Neural cell (in vitro differentiated cells): ENCODE measurements at regions not wholly inside any gene's neighbourhood (a gene's known extent, or its start where the extent isn't known, plus 50 kb on each side); places are given as distances from the start of the nearest gene placed in this dataset.

Experiments used
- H2AFZ ChIP-seq: fragments of 200-600, 300-800 bp; sonication (generic), shearing (Covaris generic); 2 replicates; pipeline ENCODE4 v1.6.0; 2014; ENCODE audit warnings: low read depth, mild to moderate bottlenecking, antibody characterized with exemption, low read length, moderate library complexity
- H3F3A ChIP-seq: fragments of 200-600 bp; shearing (Covaris generic); 2 replicates; pipeline ENCODE4 v1.6.1; 2016; ENCODE audit warnings: mild to moderate bottlenecking, moderate library complexity, mixed read lengths, antibody characterized with exemption, low read length; ENCODE audit not compliant: insufficient read depth, poor library complexity, severe bottlenecking
- H3K27ac ChIP-seq: fragments of 200-600, 300-800 bp; sonication (generic), shearing (Covaris generic); 2 replicates; pipeline ENCODE4 v1.5.1; 2014; ENCODE audit warnings: mild to moderate bottlenecking, low read length, moderate library complexity
- H3K27me3 ChIP-seq: fragments of 300-800, 200-600 bp; sonication (generic), shearing (Covaris generic); 2 replicates; pipeline ENCODE4 v1.6.0; 2014; ENCODE audit warnings: mild to moderate bottlenecking, low read depth, low read length, moderate library complexity; ENCODE audit not compliant: insufficient read depth
- H3K36me3 ChIP-seq: fragments of 300-800, 200-600 bp; sonication (generic), shearing (Covaris generic); 2 replicates; pipeline ENCODE4 v1.5.1; 2014; ENCODE audit warnings: mild to moderate bottlenecking, antibody characterized with exemption, low read length, moderate library complexity; ENCODE audit not compliant: insufficient read depth
- H3K4me2 ChIP-seq: fragments of 300-800, 200-600 bp; sonication (generic), shearing (Covaris generic); 2 replicates; pipeline ENCODE4 v1.6.0; 2014; ENCODE audit warnings: mild to moderate bottlenecking, low read length
- H3K4me3 ChIP-seq: fragments of 300-800, 200-600 bp; sonication (generic), shearing (Covaris generic); 2 replicates; pipeline ENCODE4 v1.5.1; 2014; ENCODE audit warnings: mild to moderate bottlenecking, low read length, moderate library complexity
- H3K79me2 ChIP-seq: fragments of 200-600 bp; shearing (Covaris generic); replicated peaks from 2 replicates; pipeline ENCODE4 v1.6.0; 2014; ENCODE audit warnings: mild to moderate bottlenecking, low read length, moderate library complexity; ENCODE audit not compliant: insufficient read depth
- H3K9ac ChIP-seq: fragments of 300-800, 200-600 bp; sonication (generic), shearing (Covaris generic); 2 replicates; pipeline ENCODE4 v1.6.1; 2016; ENCODE audit warnings: mild to moderate bottlenecking, low read length, mixed read lengths
- H3K9me2 ChIP-seq: fragments of 200-600 bp; shearing (Covaris generic); 2 replicates; pipeline ENCODE4 v1.6.1; 2016; ENCODE audit warnings: mild to moderate bottlenecking, low read length, mixed read lengths; ENCODE audit not compliant: insufficient read depth
- H3K9me3 ChIP-seq: fragments of 200-600, 300-800 bp; sonication (generic), shearing (Covaris generic); 2 replicates; pipeline ENCODE4 v1.6.1; 2016; ENCODE audit warnings: mild to moderate bottlenecking, mixed run types, low read length, moderate library complexity, mixed read lengths
- H4K20me1 ChIP-seq: fragments of 200-600 bp; shearing (Covaris generic); 2 replicates; pipeline ENCODE4 v1.6.1; 2016; ENCODE audit warnings: mild to moderate bottlenecking, mixed run types; ENCODE audit not compliant: insufficient read depth
- EP300 ChIP-seq: fragments of 450-650 bp; conservative IDR thresholded peaks from 2 replicates; pipeline ENCODE4 v1.6.1; 2014; ENCODE audit warnings: antibody characterized with exemption, mild to moderate bottlenecking, moderate library complexity; ENCODE audit not compliant: poor library complexity, severe bottlenecking
- EZH2 ChIP-seq: fragments of 200-600, 300-800 bp; shearing (Covaris generic), sonication (generic); IDR thresholded peaks from 2 replicates; pipeline ENCODE4 v1.6.1; 2014; ENCODE audit warnings: antibody characterized with exemption, low read length, borderline replicate concordance, mild to moderate bottlenecking; ENCODE audit not compliant: insufficient read depth, poor library complexity, severe bottlenecking
- MXI1 ChIP-seq: fragments of 450-650 bp; conservative IDR thresholded peaks from 2 replicates; pipeline ENCODE4 v1.6.1; 2014; ENCODE audit warnings: antibody characterized with exemption, mild to moderate bottlenecking; ENCODE audit not compliant: poor library complexity, severe bottlenecking
- POLR2AphosphoS5 ChIP-seq: IDR thresholded peaks from 2 replicates; pipeline ENCODE4 v1.6.1; 2012
- RAD21 ChIP-seq: fragments of 450-650 bp; conservative IDR thresholded peaks from 2 replicates; pipeline ENCODE4 v1.6.1; 2014; ENCODE audit warnings: antibody characterized with exemption, mild to moderate bottlenecking, moderate library complexity
- SMC3 ChIP-seq: fragments of 450-650 bp; conservative IDR thresholded peaks from 2 replicates; pipeline ENCODE4 v1.6.1; 2014; ENCODE audit warnings: antibody characterized with exemption, mild to moderate bottlenecking, moderate library complexity; ENCODE audit not compliant: poor library complexity
- TAF1 ChIP-seq: IDR thresholded peaks from 2 replicates; pipeline ENCODE4 v1.6.1; 2012; ENCODE audit warnings: low read depth
- TF ChIP-seq, protein P1 (sequence below): fragments of 450-650 bp; IDR thresholded peaks from 2 replicates; pipeline ENCODE4 v1.5.1; 2014; ENCODE audit warnings: antibody characterized with exemption, mild to moderate bottlenecking, moderate library complexity; ENCODE audit not compliant: poor library complexity, severe bottlenecking
- TF ChIP-seq, protein P2 (sequence below): IDR thresholded peaks from 2 replicates; pipeline ENCODE4 v1.6.1; 2012; ENCODE audit warnings: borderline replicate concordance

DNA sequence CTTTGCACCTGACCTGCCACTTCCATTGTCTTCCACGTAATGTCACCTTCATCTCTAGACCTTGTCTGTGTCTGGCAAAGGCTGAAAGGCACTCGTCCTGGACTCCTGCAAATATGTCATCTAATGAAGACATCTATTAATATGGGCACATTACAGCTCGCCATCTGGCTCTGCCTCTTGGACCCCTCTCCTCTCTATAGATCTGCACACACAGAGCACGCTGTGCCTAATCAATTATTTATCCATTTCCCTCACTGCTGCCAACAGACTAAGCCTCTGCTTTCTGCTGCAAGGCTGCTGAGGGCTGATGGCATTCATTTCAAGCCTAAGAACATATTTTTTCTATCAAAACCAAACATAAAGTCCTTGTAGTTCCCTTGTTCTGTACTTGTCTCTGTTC, 573.0 kb downstream of the TUSC7 start:
- Histone ChIP-seq H3K27me3 (no peaks in the 10 kb centered on the region), H3K4me3 (no peak overlapping the region), H3F3A (no peaks in the 10 kb centered on the region), H3K27ac (peak overlapping the region; percentile 4), H4K20me1 (no peaks in the 10 kb centered on the region), H3K9ac (no peak overlapping the region), H3K9me3 (no peaks in the 10 kb centered on the region), H3K36me3 (no peaks in the 10 kb centered on the region), H3K9me2 (no peaks in the 10 kb centered on the region), H3K4me2 (no peak overlapping the region), H2AFZ (no peak overlapping the region), H3K79me2 (no peaks in the 10 kb centered on the region)
- TF ChIP-seq, protein P1, sequence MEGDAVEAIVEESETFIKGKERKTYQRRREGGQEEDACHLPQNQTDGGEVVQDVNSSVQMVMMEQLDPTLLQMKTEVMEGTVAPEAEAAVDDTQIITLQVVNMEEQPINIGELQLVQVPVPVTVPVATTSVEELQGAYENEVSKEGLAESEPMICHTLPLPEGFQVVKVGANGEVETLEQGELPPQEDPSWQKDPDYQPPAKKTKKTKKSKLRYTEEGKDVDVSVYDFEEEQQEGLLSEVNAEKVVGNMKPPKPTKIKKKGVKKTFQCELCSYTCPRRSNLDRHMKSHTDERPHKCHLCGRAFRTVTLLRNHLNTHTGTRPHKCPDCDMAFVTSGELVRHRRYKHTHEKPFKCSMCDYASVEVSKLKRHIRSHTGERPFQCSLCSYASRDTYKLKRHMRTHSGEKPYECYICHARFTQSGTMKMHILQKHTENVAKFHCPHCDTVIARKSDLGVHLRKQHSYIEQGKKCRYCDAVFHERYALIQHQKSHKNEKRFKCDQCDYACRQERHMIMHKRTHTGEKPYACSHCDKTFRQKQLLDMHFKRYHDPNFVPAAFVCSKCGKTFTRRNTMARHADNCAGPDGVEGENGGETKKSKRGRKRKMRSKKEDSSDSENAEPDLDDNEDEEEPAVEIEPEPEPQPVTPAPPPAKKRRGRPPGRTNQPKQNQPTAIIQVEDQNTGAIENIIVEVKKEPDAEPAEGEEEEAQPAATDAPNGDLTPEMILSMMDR, result no peak
- no peak for TF ChIP-seq TAF1
- no peak for TF ChIP-seq SMC3
- TF ChIP-seq EP300, result peak; percentile 14

DNA sequence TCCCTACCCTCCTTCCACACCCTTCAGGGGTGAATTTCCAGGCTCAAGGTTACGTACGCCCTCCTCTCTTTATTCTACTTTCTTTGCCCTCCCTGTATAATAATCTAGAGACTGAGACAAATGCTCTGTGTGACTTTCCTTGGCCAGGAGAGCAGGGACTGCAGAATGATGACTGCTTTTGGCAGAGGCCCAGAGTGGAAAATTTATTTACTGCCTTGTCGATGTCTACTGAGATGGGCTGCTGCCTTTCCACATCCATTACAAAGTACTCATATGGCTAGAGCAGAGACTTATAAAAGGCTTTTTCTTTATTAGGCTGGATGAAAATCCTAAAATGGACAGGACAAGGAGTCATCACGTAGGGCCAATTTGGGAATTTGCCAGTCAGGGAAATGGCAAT, 576.2 kb downstream of the TUSC7 start:
- Histone ChIP-seq H3K4me3 (no peak overlapping the region), H3K36me3 (no peaks in the 10 kb centered on the region), H4K20me1 (no peaks in the 10 kb centered on the region), H2AFZ (no peak overlapping the region), H3K9ac (no peak overlapping the region), H3K9me2 (no peaks in the 10 kb centered on the region), H3K9me3 (no peaks in the 10 kb centered on the region), H3F3A (no peaks in the 10 kb centered on the region), H3K4me2 (no peak overlapping the region), H3K79me2 (no peaks in the 10 kb centered on the region), H3K27me3 (no peaks in the 10 kb centered on the region), H3K27ac (no peak overlapping the region)
- no peak for TF ChIP-seq EZH2
- no peak for TF ChIP-seq RAD21
- TF ChIP-seq POLR2AphosphoS5, result no peak
- TF ChIP-seq, protein P2, sequence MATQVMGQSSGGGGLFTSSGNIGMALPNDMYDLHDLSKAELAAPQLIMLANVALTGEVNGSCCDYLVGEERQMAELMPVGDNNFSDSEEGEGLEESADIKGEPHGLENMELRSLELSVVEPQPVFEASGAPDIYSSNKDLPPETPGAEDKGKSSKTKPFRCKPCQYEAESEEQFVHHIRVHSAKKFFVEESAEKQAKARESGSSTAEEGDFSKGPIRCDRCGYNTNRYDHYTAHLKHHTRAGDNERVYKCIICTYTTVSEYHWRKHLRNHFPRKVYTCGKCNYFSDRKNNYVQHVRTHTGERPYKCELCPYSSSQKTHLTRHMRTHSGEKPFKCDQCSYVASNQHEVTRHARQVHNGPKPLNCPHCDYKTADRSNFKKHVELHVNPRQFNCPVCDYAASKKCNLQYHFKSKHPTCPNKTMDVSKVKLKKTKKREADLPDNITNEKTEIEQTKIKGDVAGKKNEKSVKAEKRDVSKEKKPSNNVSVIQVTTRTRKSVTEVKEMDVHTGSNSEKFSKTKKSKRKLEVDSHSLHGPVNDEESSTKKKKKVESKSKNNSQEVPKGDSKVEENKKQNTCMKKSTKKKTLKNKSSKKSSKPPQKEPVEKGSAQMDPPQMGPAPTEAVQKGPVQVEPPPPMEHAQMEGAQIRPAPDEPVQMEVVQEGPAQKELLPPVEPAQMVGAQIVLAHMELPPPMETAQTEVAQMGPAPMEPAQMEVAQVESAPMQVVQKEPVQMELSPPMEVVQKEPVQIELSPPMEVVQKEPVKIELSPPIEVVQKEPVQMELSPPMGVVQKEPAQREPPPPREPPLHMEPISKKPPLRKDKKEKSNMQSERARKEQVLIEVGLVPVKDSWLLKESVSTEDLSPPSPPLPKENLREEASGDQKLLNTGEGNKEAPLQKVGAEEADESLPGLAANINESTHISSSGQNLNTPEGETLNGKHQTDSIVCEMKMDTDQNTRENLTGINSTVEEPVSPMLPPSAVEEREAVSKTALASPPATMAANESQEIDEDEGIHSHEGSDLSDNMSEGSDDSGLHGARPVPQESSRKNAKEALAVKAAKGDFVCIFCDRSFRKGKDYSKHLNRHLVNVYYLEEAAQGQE, result no peak

DNA sequence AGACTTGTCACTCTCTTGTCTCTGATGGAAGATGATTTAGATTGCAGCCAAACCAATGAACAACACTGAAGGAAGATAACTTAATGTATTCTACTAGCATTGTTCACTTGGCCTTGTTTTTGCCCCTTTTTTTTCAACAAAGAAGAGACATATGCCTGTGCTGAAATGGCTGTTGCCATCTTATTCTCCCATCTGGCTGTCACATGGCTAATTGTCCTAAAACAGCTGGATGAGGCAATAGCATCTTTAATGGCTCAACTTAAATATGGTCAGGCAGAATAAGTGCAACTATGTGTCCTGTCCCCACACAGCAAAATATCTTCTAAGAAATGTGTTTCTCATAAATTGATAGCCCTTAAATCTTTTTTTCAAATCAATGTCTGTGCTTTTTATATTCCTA, 576.9 kb downstream of the TUSC7 start:
- Histone ChIP-seq H2AFZ (no peak overlapping the region), H3K27ac (no peak overlapping the region), H3K4me3 (no peak overlapping the region), H3F3A (no peaks in the 10 kb centered on the region), H3K36me3 (no peaks in the 10 kb centered on the region), H3K9ac (no peak overlapping the region), H3K27me3 (no peaks in the 10 kb centered on the region), H4K20me1 (no peaks in the 10 kb centered on the region), H3K9me3 (no peaks in the 10 kb centered on the region), H3K9me2 (no peaks in the 10 kb centered on the region), H3K79me2 (no peaks in the 10 kb centered on the region), H3K4me2 (no peak overlapping the region)
- TF ChIP-seq SMC3 (no peak), EZH2 (no peak), RAD21 (no peak), TAF1 (no peak), EP300 (no peak), MXI1 (no peak), POLR2AphosphoS5 (no peak)
- TF ChIP-seq, protein P2, result no peak
- TF ChIP-seq, protein P1, result no peak
